HL-60 (cell line): ENCODE measurements at regions not wholly inside any gene's neighbourhood (a gene's known extent, or its start where the extent isn't known, plus 50 kb on each side); places are given as distances from the start of the nearest gene placed in this dataset.

ENCODE experiments used
- GABPA ChIP-seq: IDR thresholded peaks from 2 replicates; pipeline ENCODE4 v1.6.1; 2012; ENCODE audit warnings: low read depth
- POLR2AphosphoS5 ChIP-seq: IDR thresholded peaks from 2 replicates; pipeline ENCODE4 v1.6.1; 2012; ENCODE audit warnings: low read depth
- REST ChIP-seq: IDR thresholded peaks from 2 replicates; pipeline ENCODE4 v1.6.1; 2012; ENCODE audit warnings: low read depth; ENCODE audit not compliant: insufficient replicate concordance
- TF ChIP-seq, protein P1 (sequence below): IDR thresholded peaks from one replicate; pipeline ENCODE4 v1.5.1; 2011; ENCODE audit warnings: low read length, control low read depth, inconsistent platforms; ENCODE audit not compliant: insufficient read depth

- TF ChIP-seq, protein P1, sequence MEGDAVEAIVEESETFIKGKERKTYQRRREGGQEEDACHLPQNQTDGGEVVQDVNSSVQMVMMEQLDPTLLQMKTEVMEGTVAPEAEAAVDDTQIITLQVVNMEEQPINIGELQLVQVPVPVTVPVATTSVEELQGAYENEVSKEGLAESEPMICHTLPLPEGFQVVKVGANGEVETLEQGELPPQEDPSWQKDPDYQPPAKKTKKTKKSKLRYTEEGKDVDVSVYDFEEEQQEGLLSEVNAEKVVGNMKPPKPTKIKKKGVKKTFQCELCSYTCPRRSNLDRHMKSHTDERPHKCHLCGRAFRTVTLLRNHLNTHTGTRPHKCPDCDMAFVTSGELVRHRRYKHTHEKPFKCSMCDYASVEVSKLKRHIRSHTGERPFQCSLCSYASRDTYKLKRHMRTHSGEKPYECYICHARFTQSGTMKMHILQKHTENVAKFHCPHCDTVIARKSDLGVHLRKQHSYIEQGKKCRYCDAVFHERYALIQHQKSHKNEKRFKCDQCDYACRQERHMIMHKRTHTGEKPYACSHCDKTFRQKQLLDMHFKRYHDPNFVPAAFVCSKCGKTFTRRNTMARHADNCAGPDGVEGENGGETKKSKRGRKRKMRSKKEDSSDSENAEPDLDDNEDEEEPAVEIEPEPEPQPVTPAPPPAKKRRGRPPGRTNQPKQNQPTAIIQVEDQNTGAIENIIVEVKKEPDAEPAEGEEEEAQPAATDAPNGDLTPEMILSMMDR = no peak
- TF ChIP-seq POLR2AphosphoS5 = no peak
- TF ChIP-seq GABPA = no peak
- TF ChIP-seq REST = no peak
These were observed 56.5 kb upstream of the KDM7A start for GRCh38 chr7:140232957-140233917.
